ENCODE measurements at regions not wholly inside any gene's neighbourhood (a gene's known extent, or its start where the extent isn't known, plus 50 kb on each side); places are given as distances from the start of the nearest gene placed in this dataset.
"Not testable (repeated sequence)": the region's sequence is repeated elsewhere in the genome, so short reads cannot be mapped to it uniquely, and the experiment has no call there.

- WGBS = 90% methylated on average over 8 of the region's 8 CpGs
- H3K36me3 ChIP-seq = no peaks in the 10 kb centered on the region
- H3K4me3 ChIP-seq = no peak overlapping the region
- TF ChIP-seq POLR2A (IDR thresholded peaks at IDR 0.05) = no peak
- TF ChIP-seq EP300 (IDR thresholded peaks at IDR 0.05) = no peak
- no peak for TF ChIP-seq POLR2AphosphoS5 (IDR thresholded peaks at IDR 0.05)
- no peak for TF ChIP-seq CTCF (IDR thresholded peaks at IDR 0.05)
- H3K27me3 ChIP-seq = no peaks in the 10 kb centered on the region
- no peak for DNase-seq (ENCODE audit: low spot score in 2 of 2)
- no peak overlapping the region for H3K27ac ChIP-seq
- no peaks in the 10 kb centered on the region for H3K4me1 ChIP-seq
- no peaks in the 10 kb centered on the region for H3K9me3 ChIP-seq
Measured at GRCh38 chr2:100704711-100705110, 115.2 kb upstream of the NPAS2 start.

- no peak for DNase-seq (ENCODE audit: low spot score in 2 of 2)
- no peak overlapping the region for H3K27ac ChIP-seq
- WGBS = 66% methylated on average over 21 of the region's 21 CpGs
Measured at GRCh38 chr2:100707016-100707947, 112.7 kb upstream of the NPAS2 start.

GRCh38 chr2:100708333-100708732, 111.6 kb upstream of the NPAS2 start:
- DNase-seq (ENCODE audit: low spot score in 2 of 2) = no peak
- 67% methylated on average over 3 of the region's 3 CpGs for WGBS

More at GRCh38 chr2:100707016-100707947, 112.7 kb upstream of the NPAS2 start:
- no peak overlapping the region for H3K4me3 ChIP-seq
- no peak for TF ChIP-seq CTCF (IDR thresholded peaks at IDR 0.05)
- no peak for TF ChIP-seq EP300 (IDR thresholded peaks at IDR 0.05)
- no peak for TF ChIP-seq POLR2A (IDR thresholded peaks at IDR 0.05)
- TF ChIP-seq POLR2AphosphoS5 (IDR thresholded peaks at IDR 0.05) = no peak
- no peaks in the 10 kb centered on the region for H3K4me1 ChIP-seq
- no peaks in the 10 kb centered on the region for H3K27me3 ChIP-seq
- no peaks in the 10 kb centered on the region for H3K36me3 ChIP-seq
- H3K9me3 ChIP-seq = no peaks in the 10 kb centered on the region

GRCh38 chr2:100713106-100713505, 106.8 kb upstream of the NPAS2 start:
- WGBS = 45% methylated on average over 2 of the region's 2 CpGs
- Histone ChIP-seq H3K27me3 (no peaks in the 10 kb centered on the region), H3K4me3 (no peak overlapping the region), H3K9me3 (no peaks in the 10 kb centered on the region), H3K4me1 (no peaks in the 10 kb centered on the region), H3K27ac (no peak overlapping the region), H3K36me3 (no peaks in the 10 kb centered on the region)
- no peak for DNase-seq (ENCODE audit: low spot score in 2 of 2)
- no peak for TF ChIP-seq POLR2A (IDR thresholded peaks at IDR 0.05)
- no peak for TF ChIP-seq EP300 (IDR thresholded peaks at IDR 0.05)
- no peak for TF ChIP-seq CTCF (IDR thresholded peaks at IDR 0.05)

More at GRCh38 chr2:100708333-100708732, 111.6 kb upstream of the NPAS2 start:
- Histone ChIP-seq H3K27ac (no peak overlapping the region), H3K4me1 (no peaks in the 10 kb centered on the region), H3K4me3 (no peak overlapping the region), H3K27me3 (no peaks in the 10 kb centered on the region), H3K9me3 (no peaks in the 10 kb centered on the region), H3K36me3 (no peaks in the 10 kb centered on the region)
- no peak for TF ChIP-seq EP300 (IDR thresholded peaks at IDR 0.05)
- TF ChIP-seq CTCF (IDR thresholded peaks at IDR 0.05) = no peak
- TF ChIP-seq POLR2AphosphoS5 (IDR thresholded peaks at IDR 0.05) = no peak
- TF ChIP-seq POLR2A (IDR thresholded peaks at IDR 0.05) = no peak

- not testable (repeated sequence) for H3K4me1 ChIP-seq; DNase-seq (ENCODE audit: low spot score in 2 of 2)
- WGBS = 80% methylated on average over 5 of the region's 5 CpGs
Measured at GRCh38 chr2:100714396-100715010, 105.4 kb upstream of the NPAS2 start.

GRCh38 chr2:100715861-100716260, 104.1 kb upstream of the NPAS2 start:
- WGBS = 93% methylated on average over 3 of the region's 4 CpGs

More at GRCh38 chr2:100714396-100715010, 105.4 kb upstream of the NPAS2 start:
- H3K27ac ChIP-seq, H3K27me3 ChIP-seq, H3K36me3 ChIP-seq, H3K4me3 ChIP-seq, H3K9me3 ChIP-seq: not testable (repeated sequence)

More at GRCh38 chr2:100715861-100716260, 104.1 kb upstream of the NPAS2 start:
- not testable (repeated sequence) for H3K4me3 ChIP-seq; DNase-seq (ENCODE audit: low spot score in 2 of 2); H3K27me3 ChIP-seq; H3K27ac ChIP-seq; H3K4me1 ChIP-seq; H3K36me3 ChIP-seq; H3K9me3 ChIP-seq

All from suprapubic skin (tissue), 4 donors.